Tibial nerve (tissue), 4 donors: ENCODE measurements at regions not wholly inside any gene's neighbourhood (a gene's known extent, or its start where the extent isn't known, plus 50 kb on each side); places are given as distances from the start of the nearest gene placed in this dataset.

Source experiments
- DNase-seq, 2 donors: peaks; one replicate each; pipeline ENCODE4 v3.0.0-alpha.2; 2019; ENCODE audit warnings: low spot score in 2 of 2
- H3K27ac ChIP-seq, 4 donors: fragments of 200-600 bp; sonication (generic) in 3 of 4; one replicate each; pipeline ENCODE4 v1.5.1; 2017 to 2019; ENCODE audit warnings: mild to moderate bottlenecking in 1 of 4
- H3K27me3 ChIP-seq, 2 donors: fragments of 200-600 bp; sonication (generic) in 1 of 2; one replicate each; pipeline versions ENCODE4 v1.5.1 to v1.6.0; 2017 to 2019
- H3K36me3 ChIP-seq, 3 donors: fragments of 200-600 bp; sonication (generic); one replicate each; pipeline ENCODE4 v1.5.1; 2018 to 2019
- H3K4me1 ChIP-seq, 4 donors: fragments of 200-600 bp; sonication (generic) in 3 of 4; one replicate each; pipeline ENCODE4 v1.5.1; 2017 to 2019
- H3K4me3 ChIP-seq, 4 donors: fragments of 200-600 bp; sonication (generic) in 3 of 4; one replicate each; pipeline ENCODE4 v1.5.1; 2017 to 2019; ENCODE audit warnings: mild to moderate bottlenecking in 1 of 4, moderate library complexity in 1 of 4
- H3K9me3 ChIP-seq, 4 donors: fragments of 200-600 bp; sonication (generic) in 3 of 4; one replicate each; pipeline ENCODE4 v1.5.1; 2017 to 2019
- CTCF ChIP-seq, 5 experiments: fragments of 200-600 bp in 3 of 5; fragments of 450-650 bp in 2 of 5; sonication (generic) in 3 of 5; IDR thresholded peaks; one replicate each; pipeline ENCODE4 v1.5.1; 2016 to 2019; ENCODE audit warnings: antibody characterized with exemption in 5 of 5, mild to moderate bottlenecking in 3 of 5, moderate library complexity in 2 of 5
- EP300 ChIP-seq, 2 donors: sonication (generic); formaldehyde crosslinking; IDR thresholded peaks; one replicate each; pipeline ENCODE4 v1.6.1; 2017; ENCODE audit warnings: antibody characterized with exemption in 2 of 2, mild to moderate bottlenecking in 1 of 2
- POLR2A ChIP-seq, 2 donors: fragments of 450-650 bp; IDR thresholded peaks; one replicate each; pipeline ENCODE4 v1.6.1; 2017; ENCODE audit warnings: antibody characterized with exemption in 2 of 2, mild to moderate bottlenecking in 2 of 2, moderate library complexity in 2 of 2
- WGBS, 2 donors: methylation state at CpG; one replicate each; pipeline ENCODE4 v1.1.5; 2018; 5-methylcytosine and 5-hydroxymethylcytosine counted together

GRCh38 chr5:123949043-123949804, 437.2 kb downstream of the CSNK1G3 start:
- no peak for TF ChIP-seq CTCF (IDR thresholded peaks at IDR 0.05)
- no peak for TF ChIP-seq EP300 (IDR thresholded peaks at IDR 0.05)
- TF ChIP-seq POLR2A (IDR thresholded peaks at IDR 0.05), result no peak
- Histone ChIP-seq H3K27me3 (no peaks in the 10 kb centered on the region), H3K4me1 (peaks cover 0 to 8% (median 0%) of the 10 kb centered on the region in 4 donors), H3K9me3 (no peaks in the 10 kb centered on the region), H3K27ac (no peak overlapping the region), H3K4me3 (no peak overlapping the region), H3K36me3 (no peaks in the 10 kb centered on the region)
- DNase-seq, result no peak
- WGBS, 2 donors, result 97 to 98% methylated on average over 27 to 29 of the region's 32 CpGs

- Histone ChIP-seq H3K4me1 (peaks cover 0 to 8% (median 0%) of the 10 kb centered on the region in 4 donors), H3K4me3 (no peak overlapping the region), H3K9me3 (no peaks in the 10 kb centered on the region), H3K27ac (no peak overlapping the region), H3K36me3 (no peaks in the 10 kb centered on the region), H3K27me3 (no peaks in the 10 kb centered on the region)
- WGBS, 2 donors, result 93 to 94% methylated on average over 2 of the region's 2 CpGs
- TF ChIP-seq EP300 (IDR thresholded peaks at IDR 0.05) (no peak), CTCF (IDR thresholded peaks at IDR 0.05) (no peak), POLR2A (IDR thresholded peaks at IDR 0.05) (no peak)
- DNase-seq, result no peak
These were observed 435.8 kb downstream of the CSNK1G3 start for GRCh38 chr5:123947797-123948196.

- H3K4me1 ChIP-seq, result no peaks in the 10 kb centered on the region
- no peak for TF ChIP-seq CTCF (IDR thresholded peaks at IDR 0.05)
- TF ChIP-seq EP300 (IDR thresholded peaks at IDR 0.05), result no peak
These were observed 433.6 kb downstream of the CSNK1G3 start for GRCh38 chr5:123945548-123945947.

GRCh38 chr5:123943151-123943550, 431.2 kb downstream of the CSNK1G3 start:
- Histone ChIP-seq H3K27ac (no peak overlapping the region), H3K27me3 (no peaks in the 10 kb centered on the region), H3K9me3 (peaks cover 0 to 12% (median 0%) of the 10 kb centered on the region in 4 donors), H3K4me1 (no peaks in the 10 kb centered on the region), H3K4me3 (no peak overlapping the region), H3K36me3 (no peaks in the 10 kb centered on the region)
- TF ChIP-seq CTCF (IDR thresholded peaks at IDR 0.05), result no peak
- no peak for TF ChIP-seq EP300 (IDR thresholded peaks at IDR 0.05)
- TF ChIP-seq POLR2A (IDR thresholded peaks at IDR 0.05), result no peak
- DNase-seq, result no peak

More at GRCh38 chr5:123945548-123945947, 433.6 kb downstream of the CSNK1G3 start:
- DNase-seq, result no peak
- H3K9me3 ChIP-seq, result peaks cover 0 to 11% (median 0%) of the 10 kb centered on the region in 4 donors
- 70 to 73% methylated on average over 1 of the region's 1 CpG for WGBS, 2 donors
- H3K4me3 ChIP-seq, result no peak overlapping the region
- H3K27me3 ChIP-seq, result no peaks in the 10 kb centered on the region
- no peak overlapping the region for H3K27ac ChIP-seq
- H3K36me3 ChIP-seq, result no peaks in the 10 kb centered on the region

GRCh38 chr5:123940416-123940815, 428.4 kb downstream of the CSNK1G3 start:
- no peak for DNase-seq
- no peaks in the 10 kb centered on the region for H3K27me3 ChIP-seq
- H3K27ac ChIP-seq, result no peak overlapping the region
- no peak overlapping the region for H3K4me3 ChIP-seq
- peaks cover 0 to 38% (median 5%) of the 10 kb centered on the region in 4 donors for H3K9me3 ChIP-seq
- TF ChIP-seq EP300 (IDR thresholded peaks at IDR 0.05) (no peak), POLR2A (IDR thresholded peaks at IDR 0.05) (no peak), CTCF (IDR thresholded peaks at IDR 0.05) (no peak)
- H3K36me3 ChIP-seq, result no peaks in the 10 kb centered on the region
- H3K4me1 ChIP-seq, result no peaks in the 10 kb centered on the region
